Esophagus squamous epithelium (tissue), 4 donors: ENCODE measurements at regions not wholly inside any gene's neighbourhood (a gene's known extent, or its start where the extent isn't known, plus 50 kb on each side); places are given as distances from the start of the nearest gene placed in this dataset.

Experiments used
- POLR2A ChIP-seq, 4 donors: fragments of 450-650 bp; IDR thresholded peaks; one replicate each; pipeline ENCODE4 v1.6.1; 2017; ENCODE audit warnings: antibody characterized with exemption in 4 of 4, mild to moderate bottlenecking in 4 of 4, moderate library complexity in 3 of 4
- TF ChIP-seq, protein P1 (sequence below), 6 experiments: fragments of 450-650 bp in 4 of 6; fragments of 200-600 bp in 2 of 6; sonication (generic) in 2 of 6; IDR thresholded peaks; one replicate each; pipeline ENCODE4 v1.5.1; 2016 to 2019; ENCODE audit warnings: antibody characterized with exemption in 6 of 6, mild to moderate bottlenecking in 4 of 6, moderate library complexity in 4 of 6

DNA sequence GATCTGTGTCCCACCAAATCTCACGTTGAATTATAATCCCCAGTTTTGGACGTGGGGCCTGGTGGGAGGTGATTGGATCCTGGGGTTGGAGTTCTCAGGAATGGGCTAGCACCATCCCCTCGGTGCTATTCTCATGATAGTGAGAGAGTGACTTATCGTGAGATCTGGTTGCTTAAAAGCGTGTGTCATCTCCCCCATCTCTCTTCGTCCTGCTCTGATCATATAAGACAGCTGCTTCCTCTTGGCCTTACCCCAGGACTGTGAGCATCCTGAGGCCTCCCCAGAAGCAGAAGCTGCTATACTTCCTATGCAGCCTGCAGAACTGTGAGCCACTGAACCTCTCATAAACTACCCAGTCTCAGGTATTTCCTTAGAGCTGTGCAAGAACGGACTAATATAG, 163.7 kb upstream of the NDUFV2 start:
- TF ChIP-seq, protein P1, sequence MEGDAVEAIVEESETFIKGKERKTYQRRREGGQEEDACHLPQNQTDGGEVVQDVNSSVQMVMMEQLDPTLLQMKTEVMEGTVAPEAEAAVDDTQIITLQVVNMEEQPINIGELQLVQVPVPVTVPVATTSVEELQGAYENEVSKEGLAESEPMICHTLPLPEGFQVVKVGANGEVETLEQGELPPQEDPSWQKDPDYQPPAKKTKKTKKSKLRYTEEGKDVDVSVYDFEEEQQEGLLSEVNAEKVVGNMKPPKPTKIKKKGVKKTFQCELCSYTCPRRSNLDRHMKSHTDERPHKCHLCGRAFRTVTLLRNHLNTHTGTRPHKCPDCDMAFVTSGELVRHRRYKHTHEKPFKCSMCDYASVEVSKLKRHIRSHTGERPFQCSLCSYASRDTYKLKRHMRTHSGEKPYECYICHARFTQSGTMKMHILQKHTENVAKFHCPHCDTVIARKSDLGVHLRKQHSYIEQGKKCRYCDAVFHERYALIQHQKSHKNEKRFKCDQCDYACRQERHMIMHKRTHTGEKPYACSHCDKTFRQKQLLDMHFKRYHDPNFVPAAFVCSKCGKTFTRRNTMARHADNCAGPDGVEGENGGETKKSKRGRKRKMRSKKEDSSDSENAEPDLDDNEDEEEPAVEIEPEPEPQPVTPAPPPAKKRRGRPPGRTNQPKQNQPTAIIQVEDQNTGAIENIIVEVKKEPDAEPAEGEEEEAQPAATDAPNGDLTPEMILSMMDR (IDR thresholded peaks at IDR 0.05) = no peak
- no peak for TF ChIP-seq POLR2A (IDR thresholded peaks at IDR 0.05)
